GM20000 (cell line): ENCODE measurements at regions not wholly inside any gene's neighbourhood (a gene's known extent, or its start where the extent isn't known, plus 50 kb on each side); places are given as distances from the start of the nearest gene placed in this dataset.

ENCODE experiments used
- DNase-seq: peaks from one replicate; pipeline ENCODE4 v3.0.0; 2012; ENCODE audit warnings: low spot score
- TF ChIP-seq, protein P1 (sequence below): IDR thresholded peaks from 2 replicates; pipeline ENCODE4 v1.5.1; 2012; ENCODE audit warnings: mild to moderate bottlenecking, control low read depth; ENCODE audit errors: extremely low read depth, missing control alignments

DNA sequence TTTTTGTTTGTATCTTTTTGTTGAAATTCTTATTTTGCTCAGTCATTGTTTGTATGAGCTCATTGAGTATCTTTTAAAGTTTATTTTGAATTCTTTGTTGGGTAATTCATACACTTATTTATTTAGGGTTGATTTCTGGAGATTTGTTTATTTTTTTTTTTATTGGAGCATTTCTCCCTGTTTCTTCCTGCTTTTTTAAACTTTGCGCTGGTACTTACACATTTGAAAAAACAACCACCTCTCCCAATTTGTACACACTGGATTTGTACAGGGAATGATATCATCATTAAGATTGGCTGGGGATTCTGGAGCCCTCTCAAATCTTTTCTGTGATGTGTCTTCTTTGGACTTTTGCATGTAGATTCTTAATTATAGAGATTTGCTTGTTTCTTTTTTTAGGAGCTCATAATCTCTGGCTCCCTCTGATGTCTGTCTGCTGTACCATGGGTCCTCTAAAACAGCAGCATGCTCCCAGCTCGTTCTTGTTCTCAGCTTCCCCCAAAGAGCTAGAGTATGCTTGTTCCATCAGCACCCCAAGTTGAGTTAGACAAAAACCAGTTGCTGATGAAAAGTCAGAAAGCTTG is 310.7 kb downstream of the DUSP10 start:
- TF ChIP-seq, protein P1, sequence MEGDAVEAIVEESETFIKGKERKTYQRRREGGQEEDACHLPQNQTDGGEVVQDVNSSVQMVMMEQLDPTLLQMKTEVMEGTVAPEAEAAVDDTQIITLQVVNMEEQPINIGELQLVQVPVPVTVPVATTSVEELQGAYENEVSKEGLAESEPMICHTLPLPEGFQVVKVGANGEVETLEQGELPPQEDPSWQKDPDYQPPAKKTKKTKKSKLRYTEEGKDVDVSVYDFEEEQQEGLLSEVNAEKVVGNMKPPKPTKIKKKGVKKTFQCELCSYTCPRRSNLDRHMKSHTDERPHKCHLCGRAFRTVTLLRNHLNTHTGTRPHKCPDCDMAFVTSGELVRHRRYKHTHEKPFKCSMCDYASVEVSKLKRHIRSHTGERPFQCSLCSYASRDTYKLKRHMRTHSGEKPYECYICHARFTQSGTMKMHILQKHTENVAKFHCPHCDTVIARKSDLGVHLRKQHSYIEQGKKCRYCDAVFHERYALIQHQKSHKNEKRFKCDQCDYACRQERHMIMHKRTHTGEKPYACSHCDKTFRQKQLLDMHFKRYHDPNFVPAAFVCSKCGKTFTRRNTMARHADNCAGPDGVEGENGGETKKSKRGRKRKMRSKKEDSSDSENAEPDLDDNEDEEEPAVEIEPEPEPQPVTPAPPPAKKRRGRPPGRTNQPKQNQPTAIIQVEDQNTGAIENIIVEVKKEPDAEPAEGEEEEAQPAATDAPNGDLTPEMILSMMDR = no peak
- no peak for DNase-seq

DNA sequence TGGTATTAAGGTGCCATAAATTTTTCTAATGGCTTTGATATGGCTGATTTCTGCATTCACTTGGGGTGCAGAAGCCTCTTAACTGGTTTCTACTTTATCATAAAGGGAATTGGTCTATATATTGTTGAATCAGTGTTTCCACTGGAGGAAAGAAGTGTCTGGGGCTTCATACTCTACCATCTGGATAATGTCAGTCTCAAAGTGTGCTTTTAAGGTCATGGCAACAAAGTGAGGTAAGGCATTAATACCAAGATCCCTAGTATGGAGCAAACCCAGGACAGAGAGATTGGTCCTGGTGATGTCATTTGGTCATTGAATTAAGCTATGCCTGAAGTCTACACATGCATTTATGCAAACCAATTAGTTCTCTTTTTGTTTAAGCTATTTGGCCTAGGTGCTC is 309.9 kb downstream of the DUSP10 start:
- DNase-seq = no peak
- TF ChIP-seq, protein P1 = no peak

DNA sequence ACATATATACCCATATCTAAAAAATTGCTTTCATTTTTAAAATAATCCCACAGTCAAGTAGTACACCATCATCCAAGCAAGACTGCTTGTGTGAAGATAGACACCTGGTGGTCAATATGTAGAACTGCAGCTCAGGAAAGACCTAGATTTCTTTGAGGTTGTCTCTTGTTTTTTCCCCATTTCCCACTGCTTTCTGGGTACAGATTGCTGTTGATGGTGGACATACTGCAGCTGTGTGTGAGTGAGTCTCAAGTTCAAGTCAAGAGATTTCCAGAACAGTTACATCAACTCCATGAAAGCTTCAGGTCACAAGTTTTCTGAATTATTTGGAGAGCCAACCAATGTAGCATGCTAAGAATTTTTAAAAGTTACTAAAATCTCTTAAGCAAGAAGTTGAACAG is 306.4 kb downstream of the DUSP10 start:
- TF ChIP-seq, protein P1 = peak; percentile 69
- peak; percentile 52 for DNase-seq

- TF ChIP-seq, protein P1 = no peak
- DNase-seq = no peak
Measured at GRCh38 chr1:221437171-221437570, 304.7 kb downstream of the DUSP10 start.

DNA sequence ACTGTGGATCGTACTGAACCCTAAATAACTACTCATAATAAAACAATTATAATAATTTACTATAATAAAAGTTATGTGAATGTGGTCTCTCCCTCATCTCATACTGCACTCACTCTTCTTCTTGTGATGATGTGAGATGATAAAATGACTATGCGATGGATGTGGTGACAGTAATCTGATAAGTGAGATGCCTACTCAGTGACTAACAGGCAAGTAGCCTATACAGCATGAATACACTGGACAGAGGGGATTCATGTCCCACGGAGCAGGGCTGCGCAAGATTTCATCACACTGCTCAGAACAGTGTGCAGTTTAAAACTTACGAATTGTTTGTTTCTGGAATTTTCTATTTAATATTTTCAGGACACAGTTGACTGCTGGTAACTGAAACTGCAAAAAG is 304.0 kb downstream of the DUSP10 start:
- DNase-seq = no peak

GRCh38 chr1:221439008-221439746 is 302.7 kb downstream of the DUSP10 start:
- no peak for DNase-seq
- TF ChIP-seq, protein P1 = no peak

More for the DNA sequence above, 304.0 kb downstream of the DUSP10 start:
- TF ChIP-seq, protein P1 = no peak

GRCh38 chr1:221439747-221440501 is 302.0 kb downstream of the DUSP10 start:
- TF ChIP-seq, protein P1 = no peak
- DNase-seq = no peak
